ENCODE measurements at regions not wholly inside any gene's neighbourhood (a gene's known extent, or its start where the extent isn't known, plus 50 kb on each side); places are given as distances from the start of the nearest gene placed in this dataset.

DNA sequence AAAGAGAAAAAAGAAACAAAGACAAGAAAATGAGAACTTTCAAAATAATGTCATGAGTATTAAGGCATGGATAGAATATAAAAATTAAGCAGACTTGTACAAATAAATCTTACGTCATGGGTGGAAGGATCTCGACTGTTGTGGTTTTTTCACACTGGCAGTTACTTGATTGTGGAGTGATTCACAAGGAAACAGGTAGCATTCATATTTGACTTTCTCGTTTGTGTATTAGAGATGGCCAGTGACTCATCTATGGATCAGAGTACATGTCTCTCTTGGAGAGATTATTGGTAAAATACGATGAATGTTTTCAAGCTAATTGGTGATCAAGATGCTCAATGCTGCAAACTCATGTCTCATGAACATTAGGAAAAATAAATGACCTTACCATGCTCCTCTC is 564.3 kb downstream of the GATA3 start:
- TF ChIP-seq SP1 (IDR thresholded peaks at IDR 0.05): no peak
- TF ChIP-seq, protein P1, sequence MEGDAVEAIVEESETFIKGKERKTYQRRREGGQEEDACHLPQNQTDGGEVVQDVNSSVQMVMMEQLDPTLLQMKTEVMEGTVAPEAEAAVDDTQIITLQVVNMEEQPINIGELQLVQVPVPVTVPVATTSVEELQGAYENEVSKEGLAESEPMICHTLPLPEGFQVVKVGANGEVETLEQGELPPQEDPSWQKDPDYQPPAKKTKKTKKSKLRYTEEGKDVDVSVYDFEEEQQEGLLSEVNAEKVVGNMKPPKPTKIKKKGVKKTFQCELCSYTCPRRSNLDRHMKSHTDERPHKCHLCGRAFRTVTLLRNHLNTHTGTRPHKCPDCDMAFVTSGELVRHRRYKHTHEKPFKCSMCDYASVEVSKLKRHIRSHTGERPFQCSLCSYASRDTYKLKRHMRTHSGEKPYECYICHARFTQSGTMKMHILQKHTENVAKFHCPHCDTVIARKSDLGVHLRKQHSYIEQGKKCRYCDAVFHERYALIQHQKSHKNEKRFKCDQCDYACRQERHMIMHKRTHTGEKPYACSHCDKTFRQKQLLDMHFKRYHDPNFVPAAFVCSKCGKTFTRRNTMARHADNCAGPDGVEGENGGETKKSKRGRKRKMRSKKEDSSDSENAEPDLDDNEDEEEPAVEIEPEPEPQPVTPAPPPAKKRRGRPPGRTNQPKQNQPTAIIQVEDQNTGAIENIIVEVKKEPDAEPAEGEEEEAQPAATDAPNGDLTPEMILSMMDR (IDR thresholded peaks at IDR 0.05; ENCODE audit: low read depth, low read length, missing input control): no peak
- TF ChIP-seq, protein P2, sequence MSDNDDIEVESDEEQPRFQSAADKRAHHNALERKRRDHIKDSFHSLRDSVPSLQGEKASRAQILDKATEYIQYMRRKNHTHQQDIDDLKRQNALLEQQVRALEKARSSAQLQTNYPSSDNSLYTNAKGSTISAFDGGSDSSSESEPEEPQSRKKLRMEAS (IDR thresholded peaks at IDR 0.05): no peak
- TF ChIP-seq, protein P3, sequence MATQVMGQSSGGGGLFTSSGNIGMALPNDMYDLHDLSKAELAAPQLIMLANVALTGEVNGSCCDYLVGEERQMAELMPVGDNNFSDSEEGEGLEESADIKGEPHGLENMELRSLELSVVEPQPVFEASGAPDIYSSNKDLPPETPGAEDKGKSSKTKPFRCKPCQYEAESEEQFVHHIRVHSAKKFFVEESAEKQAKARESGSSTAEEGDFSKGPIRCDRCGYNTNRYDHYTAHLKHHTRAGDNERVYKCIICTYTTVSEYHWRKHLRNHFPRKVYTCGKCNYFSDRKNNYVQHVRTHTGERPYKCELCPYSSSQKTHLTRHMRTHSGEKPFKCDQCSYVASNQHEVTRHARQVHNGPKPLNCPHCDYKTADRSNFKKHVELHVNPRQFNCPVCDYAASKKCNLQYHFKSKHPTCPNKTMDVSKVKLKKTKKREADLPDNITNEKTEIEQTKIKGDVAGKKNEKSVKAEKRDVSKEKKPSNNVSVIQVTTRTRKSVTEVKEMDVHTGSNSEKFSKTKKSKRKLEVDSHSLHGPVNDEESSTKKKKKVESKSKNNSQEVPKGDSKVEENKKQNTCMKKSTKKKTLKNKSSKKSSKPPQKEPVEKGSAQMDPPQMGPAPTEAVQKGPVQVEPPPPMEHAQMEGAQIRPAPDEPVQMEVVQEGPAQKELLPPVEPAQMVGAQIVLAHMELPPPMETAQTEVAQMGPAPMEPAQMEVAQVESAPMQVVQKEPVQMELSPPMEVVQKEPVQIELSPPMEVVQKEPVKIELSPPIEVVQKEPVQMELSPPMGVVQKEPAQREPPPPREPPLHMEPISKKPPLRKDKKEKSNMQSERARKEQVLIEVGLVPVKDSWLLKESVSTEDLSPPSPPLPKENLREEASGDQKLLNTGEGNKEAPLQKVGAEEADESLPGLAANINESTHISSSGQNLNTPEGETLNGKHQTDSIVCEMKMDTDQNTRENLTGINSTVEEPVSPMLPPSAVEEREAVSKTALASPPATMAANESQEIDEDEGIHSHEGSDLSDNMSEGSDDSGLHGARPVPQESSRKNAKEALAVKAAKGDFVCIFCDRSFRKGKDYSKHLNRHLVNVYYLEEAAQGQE (IDR thresholded peaks at IDR 0.05): no peak
- no peak for TF ChIP-seq RAD21 (IDR thresholded peaks at IDR 0.05)
- TF ChIP-seq TAF1 (conservative IDR thresholded peaks at IDR 0.05): no peak
